Ishikawa (cell line): ENCODE measurements at regions not wholly inside any gene's neighbourhood (a gene's known extent, or its start where the extent isn't known, plus 50 kb on each side); places are given as distances from the start of the nearest gene placed in this dataset.

ENCODE experiments used
- CEBPB ChIP-seq: IDR thresholded peaks from 2 replicates; pipeline ENCODE4 v1.6.1; 2012
- CREB1 ChIP-seq: IDR thresholded peaks from 2 replicates; pipeline ENCODE4 v1.6.1; 2012; ENCODE audit warnings: low read depth
- EGR1 ChIP-seq: IDR thresholded peaks from 2 replicates; pipeline ENCODE4 v1.6.1; 2012
- EP300 ChIP-seq: IDR thresholded peaks from 2 replicates; pipeline ENCODE4 v1.6.1; 2012; ENCODE audit warnings: borderline replicate concordance
- FOXM1 ChIP-seq: IDR thresholded peaks from 2 replicates; pipeline ENCODE4 v1.6.1; 2012; ENCODE audit warnings: low read depth, borderline replicate concordance
- MAX ChIP-seq: IDR thresholded peaks from 2 replicates; pipeline ENCODE4 v1.6.1; 2012
- NFIC ChIP-seq: IDR thresholded peaks from 2 replicates; pipeline ENCODE4 v1.6.1; 2012
- RAD21 ChIP-seq: IDR thresholded peaks from 2 replicates; pipeline ENCODE4 v1.6.1; 2012; ENCODE audit warnings: low read depth
- REST ChIP-seq: IDR thresholded peaks from 2 replicates; pipeline ENCODE4 v1.6.1; 2012; ENCODE audit warnings: low read depth, mild to moderate bottlenecking
- TAF1 ChIP-seq: IDR thresholded peaks from 2 replicates; pipeline ENCODE4 v1.6.1; 2012; ENCODE audit warnings: low read depth, mild to moderate bottlenecking
- TCF12 ChIP-seq: IDR thresholded peaks from 2 replicates; pipeline ENCODE4 v1.6.1; 2012; ENCODE audit warnings: low read depth
- TEAD4 ChIP-seq: IDR thresholded peaks from 2 replicates; pipeline ENCODE4 v1.6.1; 2012
- USF1 ChIP-seq: IDR thresholded peaks from 2 replicates; pipeline ENCODE4 v1.6.1; 2012
- YY1 ChIP-seq: IDR thresholded peaks from 2 replicates; pipeline ENCODE4 v1.6.1; 2012; ENCODE audit warnings: low read depth
- ZBTB7A ChIP-seq: IDR thresholded peaks from 2 replicates; pipeline ENCODE4 v1.6.1; 2012; ENCODE audit warnings: low read depth

GRCh38 chr6:753486-753885 lies 60.5 kb upstream of the EXOC2 start:
- TF ChIP-seq FOXM1 (no peak), TEAD4 (no peak), CREB1 (no peak), REST (no peak), EGR1 (no peak), CEBPB (no peak), EP300 (no peak), USF1 (no peak), ZBTB7A (no peak), TAF1 (no peak)

- TF ChIP-seq CEBPB (no peak), FOXM1 (no peak), EP300 (no peak), TCF12 (no peak), CREB1 (no peak), USF1 (no peak), EGR1 (no peak), YY1 (no peak), NFIC (no peak), TAF1 (no peak), REST (no peak), TEAD4 (no peak), RAD21 (no peak), ZBTB7A (no peak)
Measured at GRCh38 chr6:752438-752837, 59.5 kb upstream of the EXOC2 start.

GRCh38 chr6:751765-752164 lies 58.8 kb upstream of the EXOC2 start:
- TF ChIP-seq TCF12 (no peak), TAF1 (no peak), USF1 (no peak), CEBPB (no peak), TEAD4 (no peak), EP300 (no peak), REST (no peak), YY1 (no peak), EGR1 (no peak), FOXM1 (no peak), CREB1 (no peak), RAD21 (no peak), MAX (no peak), ZBTB7A (no peak), NFIC (no peak)

- no peak for TF ChIP-seq CREB1
Measured at GRCh38 chr6:747921-748320, 55.0 kb upstream of the EXOC2 start.

- TF ChIP-seq TEAD4 (no peak), EP300 (no peak), YY1 (no peak), EGR1 (no peak), TCF12 (no peak), CREB1 (no peak), REST (no peak), CEBPB (no peak), MAX (no peak), RAD21 (no peak), ZBTB7A (no peak), USF1 (no peak), FOXM1 (no peak), NFIC (no peak), TAF1 (no peak)
Measured at GRCh38 chr6:747028-747427, 54.1 kb upstream of the EXOC2 start.
